ENCODE measurements at regions not wholly inside any gene's neighbourhood (a gene's known extent, or its start where the extent isn't known, plus 50 kb on each side); places are given as distances from the start of the nearest gene placed in this dataset.

DNA sequence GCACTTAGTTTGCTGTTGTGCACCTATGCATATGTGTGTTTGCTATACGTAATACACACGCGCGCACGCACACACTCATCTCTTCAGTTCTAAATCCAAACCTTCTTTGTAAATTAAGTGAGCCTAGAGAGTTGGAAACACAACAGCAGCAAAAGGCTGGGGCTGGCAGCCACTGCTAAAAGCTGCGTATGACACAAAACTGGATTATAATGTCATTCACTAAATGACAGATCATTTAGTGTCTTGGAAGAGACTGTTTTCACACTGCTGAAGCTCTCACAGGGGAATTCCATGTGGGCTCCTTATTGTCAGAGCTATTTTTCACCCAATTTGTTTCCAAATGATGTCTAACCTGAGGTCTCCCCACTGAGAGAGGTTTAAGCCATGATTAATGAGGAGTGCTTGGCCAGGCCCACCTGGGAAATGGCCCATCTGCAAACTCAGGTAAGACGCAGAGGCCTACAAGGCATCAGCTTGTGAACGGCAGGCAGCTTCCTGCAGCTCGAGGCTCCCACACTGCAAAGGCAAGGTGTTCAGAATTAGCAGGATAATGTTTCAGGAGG is 94.2 kb downstream of the OLIG3 start:
- Mint-ChIP-seq H3K36me3 (no peaks in the 10 kb centered on the region), H3K27ac (no peak overlapping the region), H3K9me3 (no peaks in the 10 kb centered on the region), H3K27me3 (peaks cover 7% of the 10 kb centered on the region), H3K4me3 (no peak overlapping the region), H3K4me1 (ENCODE audit: unreplicated experiment) (peaks cover 4% of the 10 kb centered on the region)
- no peak for DNase-seq (ENCODE audit: extremely low spot score, unreplicated experiment)
- TF ChIP-seq, protein P1, sequence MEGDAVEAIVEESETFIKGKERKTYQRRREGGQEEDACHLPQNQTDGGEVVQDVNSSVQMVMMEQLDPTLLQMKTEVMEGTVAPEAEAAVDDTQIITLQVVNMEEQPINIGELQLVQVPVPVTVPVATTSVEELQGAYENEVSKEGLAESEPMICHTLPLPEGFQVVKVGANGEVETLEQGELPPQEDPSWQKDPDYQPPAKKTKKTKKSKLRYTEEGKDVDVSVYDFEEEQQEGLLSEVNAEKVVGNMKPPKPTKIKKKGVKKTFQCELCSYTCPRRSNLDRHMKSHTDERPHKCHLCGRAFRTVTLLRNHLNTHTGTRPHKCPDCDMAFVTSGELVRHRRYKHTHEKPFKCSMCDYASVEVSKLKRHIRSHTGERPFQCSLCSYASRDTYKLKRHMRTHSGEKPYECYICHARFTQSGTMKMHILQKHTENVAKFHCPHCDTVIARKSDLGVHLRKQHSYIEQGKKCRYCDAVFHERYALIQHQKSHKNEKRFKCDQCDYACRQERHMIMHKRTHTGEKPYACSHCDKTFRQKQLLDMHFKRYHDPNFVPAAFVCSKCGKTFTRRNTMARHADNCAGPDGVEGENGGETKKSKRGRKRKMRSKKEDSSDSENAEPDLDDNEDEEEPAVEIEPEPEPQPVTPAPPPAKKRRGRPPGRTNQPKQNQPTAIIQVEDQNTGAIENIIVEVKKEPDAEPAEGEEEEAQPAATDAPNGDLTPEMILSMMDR (conservative IDR thresholded peaks at IDR 0.05), result no peak

DNA sequence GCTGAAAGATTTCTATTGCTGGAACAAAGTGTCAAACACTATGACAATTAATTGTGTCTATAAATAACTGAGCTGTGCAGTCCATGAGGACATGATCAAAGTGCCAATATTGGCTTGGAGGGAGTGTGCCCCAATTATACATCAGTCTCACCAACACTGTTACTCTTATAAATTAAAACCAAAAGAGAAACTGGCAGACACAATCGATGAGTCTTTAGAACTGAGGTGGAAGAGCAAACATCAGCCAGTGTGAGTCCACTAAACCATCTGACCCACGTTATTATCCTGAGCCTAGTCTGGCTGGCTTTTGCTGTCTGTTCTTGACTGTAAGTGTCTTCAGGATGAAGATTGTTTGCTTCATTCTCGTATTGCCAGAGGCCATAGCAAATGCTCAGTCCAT is 98.9 kb downstream of the OLIG3 start:
- H3K4me1 Mint-ChIP-seq (ENCODE audit: unreplicated experiment), result peaks cover 1% of the 10 kb centered on the region
- no peak for DNase-seq (ENCODE audit: extremely low spot score, unreplicated experiment)
- TF ChIP-seq, protein P1 (conservative IDR thresholded peaks at IDR 0.05), result no peak
- H3K36me3 Mint-ChIP-seq, result no peaks in the 10 kb centered on the region
- no peaks in the 10 kb centered on the region for H3K9me3 Mint-ChIP-seq
- no peak overlapping the region for H3K27ac Mint-ChIP-seq
- no peak overlapping the region for H3K4me3 Mint-ChIP-seq
- H3K27me3 Mint-ChIP-seq, result peaks cover 6% of the 10 kb centered on the region

DNA sequence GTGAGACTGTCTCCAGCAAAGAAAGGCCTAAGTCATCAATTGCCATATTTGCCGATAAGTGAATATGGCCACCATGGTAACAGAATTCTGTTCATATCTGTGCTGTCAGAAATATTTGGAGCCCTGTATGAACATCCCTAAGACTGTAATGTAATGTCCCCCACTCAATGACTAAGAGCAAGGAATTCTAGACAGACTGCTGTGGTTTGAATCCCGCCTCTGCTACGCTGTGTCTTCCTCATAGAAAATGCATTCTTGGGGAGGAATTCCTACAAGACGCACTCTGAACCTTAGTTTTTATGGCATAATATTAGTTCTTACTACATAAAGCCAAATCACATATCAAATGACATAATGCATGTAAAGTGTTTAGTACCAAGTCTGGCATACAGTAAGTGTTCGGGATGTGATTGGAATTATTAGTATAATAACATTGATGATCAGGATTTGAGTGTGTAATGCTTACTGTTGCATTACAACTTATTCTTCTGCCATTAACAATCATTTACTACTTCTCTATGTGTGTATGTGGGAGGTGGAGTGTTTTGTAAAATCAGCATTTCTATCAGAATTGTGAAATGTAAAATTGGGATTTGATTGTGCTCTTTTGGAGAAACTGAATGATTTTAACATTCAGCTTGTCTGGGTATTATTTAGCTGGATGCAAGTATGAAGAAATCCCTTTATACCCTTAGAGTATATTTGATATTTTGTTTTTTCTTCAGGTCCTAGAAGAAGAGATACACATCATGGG is 103.0 kb downstream of the OLIG3 start:
- Mint-ChIP-seq H3K27ac (no peak overlapping the region), H3K4me1 (ENCODE audit: unreplicated experiment) (no peaks in the 10 kb centered on the region), H3K27me3 (peaks cover 7% of the 10 kb centered on the region), H3K36me3 (no peaks in the 10 kb centered on the region), H3K9me3 (peaks cover 2% of the 10 kb centered on the region), H3K4me3 (no peak overlapping the region)
- TF ChIP-seq, protein P1 (conservative IDR thresholded peaks at IDR 0.05), result no peak
- no peak for DNase-seq (ENCODE audit: extremely low spot score, unreplicated experiment)

DNA sequence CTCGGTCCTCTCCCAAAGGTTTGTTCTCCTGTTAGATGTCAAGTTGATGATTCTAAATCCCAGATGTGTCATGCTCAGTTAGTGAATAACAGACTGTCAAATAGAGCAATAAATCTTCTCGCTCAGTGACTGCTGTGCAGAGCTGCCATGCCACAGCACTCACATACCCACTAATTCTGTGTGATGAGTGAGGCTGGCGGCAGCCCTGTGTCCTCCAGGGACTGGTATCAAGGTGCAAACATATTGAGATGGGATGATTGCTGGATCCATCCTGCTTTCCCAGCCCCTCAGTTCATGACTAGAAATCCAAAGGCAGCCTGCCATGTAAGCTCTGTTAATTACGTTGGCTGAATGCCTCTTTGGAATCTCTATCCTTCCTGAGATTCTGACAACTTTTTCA is 103.9 kb downstream of the OLIG3 start:
- Mint-ChIP-seq H3K4me1 (ENCODE audit: unreplicated experiment) (no peaks in the 10 kb centered on the region), H3K27me3 (peaks cover 7% of the 10 kb centered on the region), H3K9me3 (peaks cover 9% of the 10 kb centered on the region), H3K4me3 (no peak overlapping the region), H3K36me3 (no peaks in the 10 kb centered on the region), H3K27ac (no peak overlapping the region)
- DNase-seq (ENCODE audit: extremely low spot score, unreplicated experiment), result no peak
- TF ChIP-seq, protein P1 (conservative IDR thresholded peaks at IDR 0.05), result no peak

DNA sequence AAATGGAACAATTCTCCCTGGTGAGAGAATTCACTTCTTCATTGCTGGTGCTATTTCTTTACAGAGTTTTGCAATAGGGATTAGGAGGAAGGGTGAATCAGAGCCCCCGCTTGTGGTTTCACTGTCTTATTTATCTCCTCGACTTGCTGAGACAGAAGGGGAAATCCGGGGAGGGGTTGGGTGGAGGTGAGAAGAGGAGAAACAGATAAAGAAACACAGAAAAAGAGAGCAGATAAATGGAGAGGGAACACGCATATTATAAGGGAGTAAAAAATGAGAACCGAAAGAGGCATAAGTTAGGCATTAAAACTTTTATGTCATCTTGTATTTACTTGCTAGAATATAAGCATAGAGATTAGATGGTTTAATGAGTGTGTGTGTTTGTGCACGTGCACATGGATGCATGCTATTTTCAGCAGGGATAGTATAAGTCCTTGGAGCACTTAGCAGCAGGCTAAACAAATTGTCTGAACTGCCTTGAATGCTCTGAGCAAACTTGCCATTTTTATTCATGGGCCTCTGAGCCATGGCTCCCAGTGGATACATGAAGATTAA is 105.0 kb downstream of the OLIG3 start:
- peaks cover 9% of the 10 kb centered on the region for H3K9me3 Mint-ChIP-seq
- H3K27me3 Mint-ChIP-seq, result peaks cover 7% of the 10 kb centered on the region
- TF ChIP-seq, protein P1 (conservative IDR thresholded peaks at IDR 0.05), result no peak
- no peak overlapping the region for H3K27ac Mint-ChIP-seq
- H3K36me3 Mint-ChIP-seq, result no peaks in the 10 kb centered on the region
- DNase-seq (ENCODE audit: extremely low spot score, unreplicated experiment), result no peak
- H3K4me1 Mint-ChIP-seq (ENCODE audit: unreplicated experiment), result no peaks in the 10 kb centered on the region
- H3K4me3 Mint-ChIP-seq, result no peak overlapping the region

Measured in type B pancreatic cell (in vitro differentiated cells).